GM23248 (cell line): ENCODE measurements at regions not wholly inside any gene's neighbourhood (a gene's known extent, or its start where the extent isn't known, plus 50 kb on each side); places are given as distances from the start of the nearest gene placed in this dataset.

ENCODE experiments used
- EZH2 ChIP-seq: fragments of 200-600 bp; sonication (generic); IDR thresholded peaks from 2 replicates; pipeline ENCODE4 v1.6.1; 2018; ENCODE audit warnings: antibody characterized with exemption, mild to moderate bottlenecking; ENCODE audit not compliant: insufficient read depth, poor library complexity, severe bottlenecking
- EZH2phosphoT487 ChIP-seq: fragments of 200-600 bp; sonication (generic); IDR thresholded peaks from 2 replicates; pipeline ENCODE4 v1.6.1; 2018; ENCODE audit warnings: antibody characterized with exemption, moderate library complexity, mild to moderate bottlenecking, low read depth; ENCODE audit not compliant: insufficient read depth

DNA sequence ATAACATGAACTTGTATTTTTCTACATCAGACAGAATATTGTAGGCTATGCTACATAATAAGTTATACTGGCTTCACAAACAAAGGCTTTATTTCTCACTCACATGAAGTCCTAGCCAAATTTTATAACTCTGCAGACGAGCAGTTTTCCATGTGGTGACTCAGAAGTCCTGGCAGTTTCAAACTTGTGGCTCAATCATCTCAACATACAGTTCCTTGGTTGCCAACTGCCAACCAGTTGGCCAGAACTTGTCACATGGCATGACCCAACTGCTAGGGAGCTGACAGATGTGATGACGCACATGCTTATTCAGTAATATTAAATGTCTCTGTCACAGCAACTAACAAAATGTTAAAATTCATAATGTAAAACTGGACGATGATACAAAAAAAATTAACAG lies 63.8 kb upstream of the ZC3H15 start:
- TF ChIP-seq EZH2phosphoT487 (no peak), EZH2 (no peak)
